ENCODE measurements at regions not wholly inside any gene's neighbourhood (a gene's known extent, or its start where the extent isn't known, plus 50 kb on each side); places are given as distances from the start of the nearest gene placed in this dataset.

GRCh38 chr2:16215902-16216557 is 275.7 kb downstream of the MYCN start:
- Mint-ChIP-seq H3K4me3 (peak overlapping the region; percentile 49), H3K36me3 (ENCODE audit: low read depth) (peaks cover under 1% of the 10 kb centered on the region), H3K4me1 (peaks cover 42% of the 10 kb centered on the region), H3K27ac (ENCODE audit: unreplicated experiment) (peak overlapping the region; percentile 96), H3K9me3 (peaks cover 5% of the 10 kb centered on the region), H3K27me3 (ENCODE audit: low read depth) (no peaks in the 10 kb centered on the region)
- no peak for DNase-seq (ENCODE audit: low read depth, low spot score)
- TF ChIP-seq CTCF (conservative IDR thresholded peaks at IDR 0.05): no peak

- no peak for TF ChIP-seq CTCF (conservative IDR thresholded peaks at IDR 0.05)
- H3K27me3 Mint-ChIP-seq (ENCODE audit: low read depth): no peaks in the 10 kb centered on the region
- H3K27ac Mint-ChIP-seq (ENCODE audit: unreplicated experiment): no peak overlapping the region
- peaks cover 49% of the 10 kb centered on the region for H3K4me1 Mint-ChIP-seq
- no peak overlapping the region for H3K4me3 Mint-ChIP-seq
- DNase-seq (ENCODE audit: low read depth, low spot score): no peak
- peaks cover 8% of the 10 kb centered on the region for H3K36me3 Mint-ChIP-seq (ENCODE audit: low read depth)
- H3K9me3 Mint-ChIP-seq: peaks cover 9% of the 10 kb centered on the region
Observed at GRCh38 chr2:16214861-16215260, 274.5 kb downstream of the MYCN start.

DNA sequence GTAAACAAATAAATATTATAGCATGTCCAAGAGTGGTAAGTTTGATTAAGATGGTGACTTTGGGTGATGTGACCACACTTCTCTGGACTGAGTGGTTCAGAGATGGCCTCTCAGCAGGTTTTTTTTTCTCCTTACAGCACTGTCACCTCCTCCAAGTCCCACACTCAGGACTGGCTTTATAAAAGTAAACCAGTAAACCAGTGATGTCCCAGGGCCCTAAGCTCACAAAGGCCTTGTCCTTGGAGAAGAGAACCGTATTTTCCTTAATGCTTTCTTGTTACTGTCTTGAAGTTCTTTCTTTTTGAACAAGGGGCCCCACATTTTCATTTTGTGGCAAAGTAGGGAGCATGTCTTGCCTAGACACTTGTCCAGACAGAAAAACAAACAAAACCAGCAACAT is 274.0 kb downstream of the MYCN start:
- DNase-seq (ENCODE audit: low read depth, low spot score): no peak
- Mint-ChIP-seq H3K36me3 (ENCODE audit: low read depth) (peaks cover 8% of the 10 kb centered on the region), H3K27me3 (ENCODE audit: low read depth) (no peaks in the 10 kb centered on the region), H3K27ac (ENCODE audit: unreplicated experiment) (no peak overlapping the region), H3K9me3 (peaks cover 9% of the 10 kb centered on the region), H3K4me1 (peaks cover 50% of the 10 kb centered on the region), H3K4me3 (no peak overlapping the region)
- TF ChIP-seq CTCF (conservative IDR thresholded peaks at IDR 0.05): no peak

- Mint-ChIP-seq H3K27ac (ENCODE audit: unreplicated experiment) (no peak overlapping the region), H3K4me3 (no peak overlapping the region), H3K4me1 (peaks cover 45% of the 10 kb centered on the region), H3K27me3 (ENCODE audit: low read depth) (no peaks in the 10 kb centered on the region), H3K9me3 (peaks cover 16% of the 10 kb centered on the region), H3K36me3 (ENCODE audit: low read depth) (peaks cover 11% of the 10 kb centered on the region)
- DNase-seq (ENCODE audit: low read depth, low spot score): no peak
- TF ChIP-seq CTCF (conservative IDR thresholded peaks at IDR 0.05): no peak
Observed at GRCh38 chr2:16212321-16212720, 272.0 kb downstream of the MYCN start.

DNA sequence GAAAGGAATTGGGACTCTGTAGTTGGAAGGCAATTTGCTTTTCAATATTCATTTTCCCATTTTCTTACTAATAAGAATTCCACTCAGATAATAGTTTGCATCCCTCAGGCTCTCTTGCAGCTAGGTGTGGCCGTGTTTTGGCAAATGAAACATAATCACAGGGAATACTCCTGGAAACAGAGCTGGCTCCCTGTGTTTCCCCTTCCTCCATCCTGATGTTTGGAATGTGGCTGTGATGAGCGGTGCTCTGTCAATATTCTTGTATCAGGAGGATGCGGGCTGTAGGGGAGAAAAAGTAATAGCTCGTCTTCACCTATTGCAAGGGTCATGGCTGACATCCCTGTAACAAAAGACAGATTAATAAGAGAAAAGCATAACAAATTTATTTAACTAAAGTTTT is 271.0 kb downstream of the MYCN start:
- no peak for DNase-seq (ENCODE audit: low read depth, low spot score)
- no peak for TF ChIP-seq CTCF (conservative IDR thresholded peaks at IDR 0.05)
- peaks cover 18% of the 10 kb centered on the region for H3K9me3 Mint-ChIP-seq
- no peaks in the 10 kb centered on the region for H3K27me3 Mint-ChIP-seq (ENCODE audit: low read depth)
- no peak overlapping the region for H3K4me3 Mint-ChIP-seq
- H3K36me3 Mint-ChIP-seq (ENCODE audit: low read depth): peaks cover 11% of the 10 kb centered on the region
- H3K4me1 Mint-ChIP-seq: peaks cover 42% of the 10 kb centered on the region
- no peak overlapping the region for H3K27ac Mint-ChIP-seq (ENCODE audit: unreplicated experiment)

Measured in neural crest cell (in vitro differentiated cells).